GM12891 (cell line): ENCODE measurements at regions not wholly inside any gene's neighbourhood (a gene's known extent, or its start where the extent isn't known, plus 50 kb on each side); places are given as distances from the start of the nearest gene placed in this dataset.

Experiments used
- POLR2A ChIP-seq: IDR thresholded peaks from 2 replicates; pipeline ENCODE4 v1.6.1; 2011; ENCODE audit warnings: low read depth, low read length, control low read depth
- POLR2AphosphoS5 ChIP-seq: IDR thresholded peaks from 2 replicates; pipeline ENCODE4 v1.6.1; 2011; ENCODE audit warnings: low read depth, low read length, control low read depth
- SPI1 ChIP-seq: IDR thresholded peaks from 2 replicates; pipeline ENCODE4 v1.6.1; 2011; ENCODE audit warnings: low read depth, low read length, control low read depth

GRCh38 chr11:123264431-123264780, 69.4 kb upstream of the CLMP start:
- TF ChIP-seq POLR2A (no peak), POLR2AphosphoS5 (no peak), SPI1 (no peak)
